GM19043 (cell line): ENCODE measurements at regions not wholly inside any gene's neighbourhood (a gene's known extent, or its start where the extent isn't known, plus 50 kb on each side); places are given as distances from the start of the nearest gene placed in this dataset.
"Not testable (repeated sequence)": the region's sequence is repeated elsewhere in the genome, so short reads cannot be mapped to it uniquely, and the experiment has no call there.

ENCODE experiments used
- ATAC-seq: cut with Tn5 transposase; IDR thresholded peaks from one replicate; pipeline ENCODE4 v1.9.1; 2021; ENCODE audit warnings: low read depth; ENCODE audit not compliant: unreplicated experiment

GRCh38 chr15:35691891-35692867 is 146.2 kb upstream of the DPH6 start:
- ATAC-seq, result no peak

DNA sequence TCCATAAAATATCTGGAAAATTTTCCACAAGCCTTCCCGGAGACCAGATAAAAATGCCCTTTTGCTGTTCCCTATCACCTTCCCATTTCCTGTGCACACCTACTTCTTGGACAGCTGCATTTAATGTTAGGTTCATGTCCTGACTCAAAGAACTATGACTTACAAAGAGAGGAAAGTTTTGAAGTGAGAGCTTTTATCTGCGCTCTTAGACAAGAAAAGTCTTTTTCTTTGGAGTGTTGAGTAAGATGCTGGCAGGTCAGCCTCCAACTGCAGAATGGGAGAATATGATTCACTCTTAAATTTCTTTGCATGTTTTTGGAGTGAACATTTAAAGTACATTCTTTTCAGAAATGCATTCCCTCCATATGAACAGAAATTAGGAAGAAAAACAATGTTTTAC is 147.3 kb upstream of the DPH6 start:
- no peak for ATAC-seq

- no peak for ATAC-seq
These were observed 147.9 kb upstream of the DPH6 start for GRCh38 chr15:35693886-35694285.

DNA sequence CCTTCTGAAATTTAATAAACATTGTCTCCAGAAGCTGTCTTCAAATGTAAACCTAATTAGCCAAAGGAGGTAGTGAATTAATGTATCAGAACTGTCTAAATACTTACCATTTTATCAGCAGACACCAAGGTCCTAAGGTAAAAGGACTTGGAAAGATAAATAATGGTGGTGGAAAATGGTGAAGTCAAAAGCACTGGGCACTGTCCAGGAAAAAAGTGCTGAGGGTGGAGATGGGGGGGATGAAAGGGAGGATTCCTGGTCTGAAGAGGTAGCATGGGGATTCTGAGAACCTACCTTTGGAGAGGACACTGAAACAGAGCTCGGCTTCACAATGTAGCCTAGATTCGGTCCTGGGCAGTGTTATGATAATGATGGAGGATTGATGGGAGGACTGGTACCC is 149.0 kb upstream of the DPH6 start:
- no peak for ATAC-seq

DNA sequence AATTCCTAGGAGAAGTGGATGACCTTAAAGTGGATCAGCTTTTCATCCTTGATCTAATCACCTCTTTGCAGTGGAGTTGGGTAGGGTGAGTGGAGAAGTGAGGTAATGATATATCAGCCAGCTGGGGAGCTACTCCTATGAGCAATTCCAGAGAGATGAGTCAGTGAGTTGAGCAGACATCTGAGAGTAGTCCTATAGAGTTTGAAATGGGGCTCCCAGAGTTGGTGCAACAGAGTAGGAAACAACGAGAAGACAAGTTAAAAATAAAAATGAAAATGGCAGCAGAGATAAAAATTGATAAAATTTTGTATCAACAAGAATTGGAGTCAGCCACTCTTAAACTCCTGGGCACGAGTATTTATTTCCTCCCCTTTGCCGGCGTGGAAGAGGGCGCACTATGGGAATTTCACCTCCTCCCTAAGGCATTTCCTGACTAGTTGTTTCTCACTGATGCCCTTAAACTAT is 150.8 kb upstream of the DPH6 start:
- no peak for ATAC-seq

GRCh38 chr15:35697549-35698299 is 151.8 kb upstream of the DPH6 start:
- ATAC-seq, result no peak

GRCh38 chr15:35698331-35698730 is 152.4 kb upstream of the DPH6 start:
- ATAC-seq, result no peak

GRCh38 chr15:35698966-35699575 is 153.1 kb upstream of the DPH6 start:
- no peak for ATAC-seq

- ATAC-seq, result not testable (repeated sequence)
These were observed 154.2 kb upstream of the DPH6 start for GRCh38 chr15:35700091-35700593.

- no peak for ATAC-seq
These were observed 155.6 kb upstream of the DPH6 start for GRCh38 chr15:35701402-35702046.

- ATAC-seq, result no peak
These were observed 157.1 kb upstream of the DPH6 start for GRCh38 chr15:35702946-35703495.

DNA sequence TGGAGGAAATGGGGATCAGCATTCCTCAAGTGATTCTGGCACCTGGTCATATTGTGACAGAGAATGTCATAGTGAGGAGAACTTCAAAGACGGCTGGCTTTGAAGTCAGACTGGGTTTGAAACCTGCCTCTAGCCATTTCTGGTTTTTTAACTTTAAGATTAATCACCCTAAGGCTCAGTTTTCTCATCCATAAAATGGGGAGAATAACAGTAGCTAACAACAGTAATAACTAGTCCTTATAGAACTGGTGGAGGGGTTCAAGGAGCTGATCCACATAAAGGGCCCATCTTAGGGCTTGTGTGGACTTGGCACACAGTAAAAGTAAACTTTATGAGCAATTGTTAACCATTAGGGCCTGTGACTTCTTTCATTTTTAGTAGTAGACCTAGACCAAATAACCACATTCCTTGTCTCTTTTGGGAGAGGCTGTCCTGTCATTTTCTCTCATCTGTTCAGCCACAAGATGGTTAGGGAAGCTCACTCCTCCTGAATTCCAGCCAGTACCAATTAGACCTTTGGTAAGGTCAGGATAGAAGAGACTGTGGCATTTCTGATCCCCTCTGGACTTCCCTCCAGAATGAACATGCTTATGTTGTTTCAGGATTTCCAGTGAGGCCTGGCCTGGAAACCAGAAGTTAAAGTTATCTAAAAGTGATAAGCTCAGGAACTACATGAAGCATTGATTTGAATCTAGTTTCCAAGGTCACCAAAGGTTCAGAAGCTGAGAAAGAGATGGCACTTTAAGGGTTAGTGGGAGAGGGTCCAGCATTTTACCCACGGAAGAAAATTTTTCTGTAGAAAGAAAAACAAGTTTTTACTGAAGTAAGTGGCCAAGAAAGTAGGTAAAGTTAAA is 159.3 kb upstream of the DPH6 start:
- ATAC-seq, result no peak

- no peak for ATAC-seq
These were observed 160.1 kb upstream of the DPH6 start for GRCh38 chr15:35705884-35706585.

DNA sequence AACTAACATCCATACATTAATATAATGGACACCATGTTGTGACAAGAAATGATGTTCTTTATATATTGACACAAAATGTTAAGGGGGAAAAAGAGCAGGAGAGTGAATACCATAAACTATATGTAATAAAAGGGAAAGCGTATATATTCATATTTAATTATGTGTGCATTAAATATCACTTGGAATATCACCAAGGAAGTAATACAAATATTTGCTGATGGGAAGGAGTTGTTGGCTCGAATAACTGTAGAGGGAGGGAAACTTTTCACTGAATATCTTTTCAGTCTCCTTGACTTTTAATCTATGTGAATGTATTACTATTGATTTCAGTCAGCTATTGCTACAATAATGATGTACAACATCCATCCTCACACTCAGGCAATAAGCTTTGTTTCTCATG is 167.0 kb upstream of the DPH6 start:
- ATAC-seq, result no peak

DNA sequence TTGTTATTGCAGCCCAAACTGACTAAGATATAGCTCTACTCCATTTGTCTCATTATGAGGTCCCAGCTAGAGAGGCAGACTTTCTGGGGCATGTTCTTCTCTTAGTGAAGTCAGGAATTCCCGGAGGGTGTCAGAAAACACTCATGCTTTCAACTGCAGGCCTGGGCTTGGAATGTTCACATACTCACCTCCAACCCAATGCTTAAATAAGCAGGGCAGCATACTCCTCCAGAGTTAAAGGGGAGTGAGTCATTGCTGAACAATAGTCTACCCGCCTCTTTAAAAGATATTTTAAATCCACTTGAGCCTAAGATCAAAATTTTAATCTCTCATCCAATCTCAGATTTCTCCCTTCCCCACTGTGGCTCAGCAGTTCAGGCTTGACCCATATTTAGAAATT is 167.8 kb upstream of the DPH6 start:
- ATAC-seq, result no peak

DNA sequence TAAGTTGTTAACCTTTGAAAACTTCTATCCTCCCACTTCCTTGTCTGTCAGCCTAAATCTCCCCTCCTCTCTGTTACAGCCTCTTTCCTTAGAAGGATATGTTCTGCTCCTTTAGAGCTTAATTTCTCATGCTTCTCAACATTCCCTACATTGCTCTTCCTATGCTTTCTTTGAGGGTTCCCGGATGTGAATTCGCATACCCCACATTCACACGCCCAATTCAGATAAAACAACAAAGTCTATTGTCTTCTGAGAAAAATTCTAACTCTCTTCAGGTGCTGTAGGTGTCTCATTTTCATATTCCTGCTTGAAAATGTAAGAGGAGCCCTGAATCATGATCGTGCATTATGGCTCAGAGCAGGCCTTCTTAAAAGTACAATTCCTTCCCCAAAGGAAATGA is 171.8 kb upstream of the DPH6 start:
- ATAC-seq, result no peak

DNA sequence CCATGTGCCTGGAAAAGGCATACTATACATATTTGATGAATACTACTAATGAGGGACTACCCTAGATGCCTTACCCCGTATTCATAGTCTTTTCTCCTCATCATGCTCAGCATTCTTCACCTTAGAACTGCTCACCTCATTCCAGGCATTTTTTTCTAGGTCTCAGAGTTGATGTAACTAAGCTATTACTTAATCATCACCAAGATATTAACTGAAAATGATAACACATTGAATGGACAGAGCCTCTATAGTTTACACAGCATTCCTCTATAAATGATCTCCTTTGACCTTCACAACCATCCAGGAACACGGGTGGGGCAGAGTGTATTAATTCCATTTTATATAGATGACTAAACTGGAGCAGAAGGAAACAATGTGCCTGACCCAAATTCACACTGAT is 174.1 kb upstream of the DPH6 start:
- no peak for ATAC-seq

DNA sequence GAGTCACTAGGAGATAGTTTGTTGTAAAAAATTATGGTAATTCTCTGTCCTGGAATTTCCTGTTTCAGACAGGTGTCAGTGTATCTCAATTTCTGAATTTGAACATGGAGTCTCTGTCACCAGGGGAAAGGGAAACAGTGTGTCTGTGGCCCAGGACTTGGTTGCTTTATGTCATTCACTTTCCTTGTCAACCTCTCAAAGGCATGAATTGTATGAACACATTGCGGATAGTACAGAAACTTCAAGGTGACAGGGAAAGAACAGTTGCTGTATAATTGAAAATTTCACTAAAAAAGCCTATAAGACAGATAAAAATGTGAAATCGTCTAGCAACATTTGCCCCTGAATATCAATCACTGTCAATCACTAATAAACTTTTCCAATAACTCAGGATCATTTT is 175.0 kb upstream of the DPH6 start:
- ATAC-seq, result no peak

DNA sequence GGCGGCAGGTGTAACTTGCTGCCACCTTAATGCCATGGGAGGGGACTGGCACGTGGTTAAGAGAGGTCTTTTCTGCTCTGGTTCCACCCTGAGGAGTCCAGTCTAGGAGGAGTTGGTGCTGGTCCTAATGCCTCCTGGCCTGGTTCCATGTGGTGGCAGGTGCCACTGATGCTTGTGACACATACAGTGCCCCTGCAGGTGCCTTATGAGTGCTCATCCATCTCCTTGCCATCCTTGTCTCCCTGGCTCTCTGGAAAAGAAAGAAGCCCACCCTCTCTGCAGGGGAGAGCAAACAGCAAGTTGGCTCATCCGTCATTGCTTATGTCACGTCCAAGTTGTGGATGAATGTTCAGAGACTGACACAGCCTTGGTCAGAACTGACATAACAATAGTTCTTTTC is 175.8 kb upstream of the DPH6 start:
- no peak for ATAC-seq
